NCI-H2227 (cell line): ENCODE measurements at regions not wholly inside any gene's neighbourhood (a gene's known extent, or its start where the extent isn't known, plus 50 kb on each side); places are given as distances from the start of the nearest gene placed in this dataset.
"Not testable (repeated sequence)": the region's sequence is repeated elsewhere in the genome, so short reads cannot be mapped to it uniquely, and the experiment has no call there.

Experiments used
- DNase-seq: peaks from one replicate; lab custom pipeline; 2025; ENCODE audit not compliant: unreplicated experiment; lab: John Stamatoyannopoulos, UW

GRCh38 chr3:182650568-182651128 lies 142.7 kb upstream of the ATP11B start:
- DNase-seq, result no peak

GRCh38 chr3:182651461-182651860 lies 141.8 kb upstream of the ATP11B start:
- DNase-seq, result no peak

- not testable (repeated sequence) for DNase-seq
Measured at GRCh38 chr3:182653065-182653464, 140.2 kb upstream of the ATP11B start.

GRCh38 chr3:182668541-182668940 lies 124.8 kb upstream of the ATP11B start:
- DNase-seq, result no peak

- no peak for DNase-seq
Measured at GRCh38 chr3:182668974-182669373, 124.3 kb upstream of the ATP11B start.

GRCh38 chr3:182671541-182671940 lies 121.8 kb upstream of the ATP11B start:
- no peak for DNase-seq

- no peak for DNase-seq
Measured at GRCh38 chr3:182671942-182672341, 121.4 kb upstream of the ATP11B start.

GRCh38 chr3:182673336-182673735 lies 120.0 kb upstream of the ATP11B start:
- DNase-seq, result no peak

- DNase-seq, result peak; percentile 66
Measured at GRCh38 chr3:182682263-182683241, 110.8 kb upstream of the ATP11B start.

- DNase-seq, result peak; percentile 84
Measured at GRCh38 chr3:182683453-182683852, 109.9 kb upstream of the ATP11B start.

GRCh38 chr3:182683858-182684257 lies 109.4 kb upstream of the ATP11B start:
- no peak for DNase-seq

- DNase-seq, result no peak
Measured at GRCh38 chr3:182686033-182686886, 107.0 kb upstream of the ATP11B start.

GRCh38 chr3:182690172-182690571 lies 103.1 kb upstream of the ATP11B start:
- no peak for DNase-seq

GRCh38 chr3:182692021-182692420 lies 101.3 kb upstream of the ATP11B start:
- no peak for DNase-seq

- no peak for DNase-seq
Measured at GRCh38 chr3:182692695-182693094, 100.6 kb upstream of the ATP11B start.

- DNase-seq, result no peak
Measured at GRCh38 chr3:182693723-182694122, 99.6 kb upstream of the ATP11B start.

- DNase-seq, result no peak
Measured at GRCh38 chr3:182696916-182697315, 96.4 kb upstream of the ATP11B start.

GRCh38 chr3:182697345-182697919 lies 95.9 kb upstream of the ATP11B start:
- DNase-seq, result no peak

GRCh38 chr3:182698078-182698477 lies 95.2 kb upstream of the ATP11B start:
- no peak for DNase-seq

- no peak for DNase-seq
Measured at GRCh38 chr3:182699550-182700170, 93.6 kb upstream of the ATP11B start.

GRCh38 chr3:182702216-182702615 lies 91.1 kb upstream of the ATP11B start:
- DNase-seq, result no peak
